Immature natural killer cell (primary cell): ENCODE measurements at regions not wholly inside any gene's neighbourhood (a gene's known extent, or its start where the extent isn't known, plus 50 kb on each side); places are given as distances from the start of the nearest gene placed in this dataset.

Source experiments
- DNase-seq, 3 donors: peaks; one replicate each; pipeline ENCODE4 v3.0.0; 2022; ENCODE audit warnings: mixed read lengths in 1 of 3
- H3K27ac Mint-ChIP-seq, 6 donors: one replicate each; pipeline ENCODE4 v1.8.0; 2020; ENCODE audit warnings: mixed read lengths in 6 of 6, mild to moderate bottlenecking in 5 of 6, inconsistent platforms in 4 of 6, moderate library complexity in 3 of 6
- H3K27me3 Mint-ChIP-seq, 3 donors: one replicate each; pipeline ENCODE4 v1.8.0; 2020 to 2021; ENCODE audit warnings: low read depth in 3 of 3, mild to moderate bottlenecking in 3 of 3, mixed read lengths in 3 of 3, moderate library complexity in 3 of 3, inconsistent platforms in 1 of 3
- H3K36me3 Mint-ChIP-seq, 3 donors: one replicate each; pipeline ENCODE4 v1.8.0; 2020; ENCODE audit warnings: mixed read lengths in 3 of 3, inconsistent platforms in 2 of 3, mild to moderate bottlenecking in 2 of 3
- H3K4me1 Mint-ChIP-seq, 2 donors: one replicate each; pipeline ENCODE4 v1.8.0; 2020; ENCODE audit warnings: inconsistent platforms in 2 of 2, mild to moderate bottlenecking in 2 of 2, mixed read lengths in 2 of 2, moderate library complexity in 1 of 2
- H3K4me3 Mint-ChIP-seq, 5 donors: one replicate each; pipeline ENCODE4 v1.8.0; 2020; ENCODE audit warnings: mild to moderate bottlenecking in 5 of 5, mixed read lengths in 5 of 5, inconsistent platforms in 3 of 5, moderate library complexity in 3 of 5
- H3K9me3 Mint-ChIP-seq, 6 donors: one replicate each; pipeline ENCODE4 v1.8.0; 2020; ENCODE audit warnings: mild to moderate bottlenecking in 6 of 6, mixed read lengths in 6 of 6, inconsistent platforms in 4 of 6, moderate library complexity in 3 of 6

DNA sequence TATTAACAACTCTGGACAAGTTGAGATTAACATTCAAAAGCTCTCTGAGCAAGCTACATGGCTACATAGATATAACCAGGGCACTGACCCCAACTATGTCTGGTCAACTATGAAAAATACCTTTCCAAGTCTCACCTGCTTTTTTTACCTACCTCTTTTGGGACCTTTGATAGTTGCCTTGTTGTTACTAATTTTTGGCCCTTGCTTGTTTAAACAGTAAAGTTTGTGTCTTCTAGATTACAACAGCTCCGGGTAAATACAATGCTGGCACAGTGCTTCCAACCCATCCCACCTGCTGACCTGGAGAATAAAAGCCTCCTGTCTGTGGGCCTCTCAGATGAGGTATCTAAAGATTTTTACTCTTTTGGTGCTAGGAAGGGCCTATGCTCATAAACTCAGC lies 1036.6 kb downstream of the NAALADL2 start:
- no peak overlapping the region for H3K27ac Mint-ChIP-seq
- H3K36me3 Mint-ChIP-seq, result no peaks in the 10 kb centered on the region
- H3K9me3 Mint-ChIP-seq, result peaks cover 11 to 35% (median 15%) of the 10 kb centered on the region in 6 donors
- DNase-seq, result no peak
- H3K4me1 Mint-ChIP-seq, result no peaks in the 10 kb centered on the region
- H3K4me3 Mint-ChIP-seq, result no peak overlapping the region
- H3K27me3 Mint-ChIP-seq, result no peaks in the 10 kb centered on the region

DNA sequence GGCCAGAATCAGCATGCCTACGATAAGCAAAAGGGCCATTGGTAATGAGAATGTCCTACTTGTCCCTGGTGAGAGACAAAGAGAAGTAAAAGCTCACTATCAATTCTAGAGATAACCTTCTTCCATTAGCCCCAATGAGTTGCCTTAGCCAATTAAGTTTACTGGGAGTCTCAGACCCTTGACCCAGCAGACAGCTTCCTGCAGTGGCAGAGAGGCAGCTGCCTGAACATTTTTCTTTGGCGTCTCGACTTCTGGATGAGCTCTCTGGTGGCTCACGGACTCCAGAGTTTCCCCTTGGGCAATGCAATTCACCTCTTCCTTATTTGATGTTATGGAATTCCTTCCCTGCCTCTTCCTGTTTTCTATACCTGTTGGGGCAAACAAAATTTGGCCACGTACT lies 1034.4 kb downstream of the NAALADL2 start:
- Mint-ChIP-seq H3K9me3 (peaks cover 10 to 30% (median 15%) of the 10 kb centered on the region in 6 donors), H3K27ac (no peak overlapping the region), H3K4me3 (no peak overlapping the region), H3K27me3 (no peaks in the 10 kb centered on the region), H3K4me1 (no peaks in the 10 kb centered on the region), H3K36me3 (no peaks in the 10 kb centered on the region)
- no peak for DNase-seq

DNA sequence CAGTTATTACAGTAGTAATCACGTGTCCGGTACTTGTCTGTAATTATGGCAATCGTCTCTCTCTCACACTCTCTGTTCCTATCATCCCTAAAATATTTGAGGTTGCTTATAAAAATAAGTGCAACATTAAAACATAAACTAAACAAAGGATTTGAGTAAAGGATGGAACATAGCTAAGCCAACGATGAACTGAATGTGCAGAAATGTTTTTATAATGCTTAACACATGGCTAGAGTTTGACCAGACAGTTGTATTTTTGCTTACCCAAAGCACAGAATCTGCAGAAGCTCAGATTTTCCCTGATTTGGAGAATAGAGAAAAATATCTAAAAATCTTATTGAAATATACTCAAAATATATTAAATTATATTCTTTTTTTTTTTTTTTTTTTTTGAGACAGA lies 1030.9 kb downstream of the NAALADL2 start:
- no peak for DNase-seq
- Mint-ChIP-seq H3K36me3 (no peaks in the 10 kb centered on the region), H3K4me1 (no peaks in the 10 kb centered on the region), H3K27me3 (no peaks in the 10 kb centered on the region), H3K4me3 (no peak overlapping the region), H3K27ac (no peak overlapping the region), H3K9me3 (peaks cover 7 to 21% (median 16%) of the 10 kb centered on the region in 6 donors)

DNA sequence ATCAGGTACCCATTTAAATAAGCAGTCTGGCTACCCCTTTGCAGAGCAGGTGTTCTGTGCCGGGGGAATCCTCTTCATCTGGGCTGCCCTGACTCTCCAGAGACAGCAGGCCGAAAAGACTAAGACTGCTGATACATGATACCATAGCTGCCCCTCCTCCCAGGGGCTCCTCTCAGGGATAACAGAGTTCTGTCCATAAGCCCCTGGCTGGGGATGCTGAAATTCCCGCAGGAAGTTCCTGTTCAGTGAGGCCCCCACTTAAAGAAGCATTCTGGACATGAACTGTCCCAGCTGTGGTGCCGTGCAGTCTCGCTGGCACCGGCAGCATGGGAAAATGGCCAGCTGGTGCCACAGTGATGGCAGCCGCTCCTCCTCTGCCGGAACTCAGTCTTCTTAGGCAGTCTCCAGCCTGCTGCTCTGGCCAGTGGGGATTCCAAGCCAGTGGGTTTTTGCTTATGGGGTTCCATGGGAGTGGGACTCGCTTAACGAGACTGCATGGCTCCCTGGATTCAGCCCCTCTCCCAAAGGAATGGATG lies 1026.2 kb downstream of the NAALADL2 start:
- no peaks in the 10 kb centered on the region for H3K36me3 Mint-ChIP-seq
- peaks cover 21 to 45% (median 26%) of the 10 kb centered on the region in 6 donors for H3K9me3 Mint-ChIP-seq
- H3K27me3 Mint-ChIP-seq, result peaks cover 0 to 2% (median 0%) of the 10 kb centered on the region in 3 donors
- H3K4me3 Mint-ChIP-seq, result no peak overlapping the region
- H3K4me1 Mint-ChIP-seq, result no peaks in the 10 kb centered on the region
- no peak overlapping the region for H3K27ac Mint-ChIP-seq
- DNase-seq, result no peak

DNA sequence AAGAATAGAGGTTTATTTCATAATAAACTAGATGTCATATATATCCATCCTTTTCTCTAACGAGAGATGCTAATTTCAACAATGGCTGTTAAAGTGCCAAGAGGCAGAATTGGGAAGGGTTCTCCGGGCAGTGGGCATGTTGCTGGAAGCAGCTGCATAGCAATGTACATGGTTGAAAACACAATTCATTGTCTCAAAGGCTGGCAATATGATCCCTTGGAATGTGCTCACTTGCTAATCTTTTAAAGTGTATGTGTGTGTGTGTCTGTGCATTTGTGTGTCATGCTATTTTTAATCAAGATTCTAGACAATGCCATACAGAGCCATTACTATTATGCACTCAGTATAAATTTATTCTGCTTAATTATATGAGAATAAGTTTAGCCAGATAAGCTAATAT lies 1020.3 kb downstream of the NAALADL2 start:
- H3K4me1 Mint-ChIP-seq, result no peaks in the 10 kb centered on the region

DNA sequence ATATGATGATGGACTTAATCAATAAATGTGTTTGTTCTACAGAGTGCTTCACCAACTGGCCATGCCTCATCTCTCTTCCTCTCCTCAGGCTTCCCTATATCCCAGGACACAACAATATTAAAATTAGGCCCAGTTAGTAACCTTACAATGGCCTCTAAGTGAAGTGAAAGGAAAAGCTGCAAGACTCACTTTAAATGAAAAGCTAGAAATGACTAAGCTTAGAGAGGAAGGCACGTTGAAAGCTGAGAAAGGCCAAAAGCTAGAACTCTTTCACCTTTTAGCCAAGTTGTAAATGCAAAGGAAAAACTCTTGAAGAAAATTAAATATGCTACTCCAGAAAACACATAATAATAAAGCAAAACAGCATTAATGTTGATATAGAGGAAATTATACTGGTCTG lies 1010.3 kb downstream of the NAALADL2 start:
- DNase-seq, result no peak
- H3K36me3 Mint-ChIP-seq, result no peaks in the 10 kb centered on the region
- peaks cover 9 to 37% (median 12%) of the 10 kb centered on the region in 6 donors for H3K9me3 Mint-ChIP-seq
- H3K27me3 Mint-ChIP-seq, result no peaks in the 10 kb centered on the region
- no peak overlapping the region for H3K27ac Mint-ChIP-seq
- H3K4me1 Mint-ChIP-seq, result no peaks in the 10 kb centered on the region
- H3K4me3 Mint-ChIP-seq, result no peak overlapping the region

More for the DNA sequence above, 1020.3 kb downstream of the NAALADL2 start:
- DNase-seq, result no peak
- H3K36me3 Mint-ChIP-seq, result no peaks in the 10 kb centered on the region
- no peak overlapping the region for H3K27ac Mint-ChIP-seq
- peaks cover 17 to 44% (median 26%) of the 10 kb centered on the region in 6 donors for H3K9me3 Mint-ChIP-seq
- no peaks in the 10 kb centered on the region for H3K27me3 Mint-ChIP-seq
- no peak overlapping the region for H3K4me3 Mint-ChIP-seq

DNA sequence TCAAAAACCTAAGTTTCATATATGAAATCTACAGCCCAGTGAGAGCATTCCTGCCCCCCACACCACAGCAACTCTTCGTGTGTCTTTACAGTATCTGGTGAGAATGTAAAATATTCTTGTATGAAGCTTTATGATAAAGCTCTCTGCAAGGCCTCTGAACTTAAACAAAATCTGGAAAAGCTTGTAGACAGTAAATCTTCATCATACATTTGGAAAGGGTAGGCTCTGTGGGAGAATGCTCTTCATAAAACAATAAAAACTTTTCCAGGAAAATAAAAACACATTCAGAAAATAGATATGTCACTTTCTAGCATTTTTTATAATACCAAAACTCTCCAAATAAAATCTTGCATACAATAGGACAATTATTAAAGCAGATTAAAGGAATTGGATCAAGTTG lies 1009.5 kb downstream of the NAALADL2 start:
- no peak for DNase-seq
- Mint-ChIP-seq H3K4me1 (no peaks in the 10 kb centered on the region), H3K27me3 (no peaks in the 10 kb centered on the region), H3K27ac (no peak overlapping the region), H3K4me3 (no peak overlapping the region), H3K36me3 (no peaks in the 10 kb centered on the region), H3K9me3 (peaks cover 7 to 32% (median 10%) of the 10 kb centered on the region in 6 donors)

DNA sequence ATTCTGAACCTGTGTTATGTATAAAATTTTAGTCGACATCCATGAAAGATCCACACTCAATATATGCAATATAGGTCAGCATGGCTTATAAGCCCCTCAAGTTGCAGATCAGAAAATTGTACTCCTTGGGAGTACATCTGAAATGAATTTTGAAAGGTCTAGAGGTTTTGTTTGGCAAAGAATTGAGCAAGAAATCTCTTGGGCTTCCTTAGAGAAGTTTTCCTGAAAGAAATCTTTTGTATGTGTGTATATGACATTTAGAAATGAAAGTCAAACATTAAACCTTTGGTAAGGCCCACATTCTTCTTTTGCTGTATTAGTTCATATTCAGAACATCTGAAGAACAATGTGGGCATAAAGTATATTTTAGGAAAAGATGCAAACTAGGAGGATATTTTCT lies 1006.6 kb downstream of the NAALADL2 start:
- Mint-ChIP-seq H3K27ac (no peak overlapping the region), H3K9me3 (peaks cover 2 to 26% (median 6%) of the 10 kb centered on the region in 6 donors), H3K27me3 (no peaks in the 10 kb centered on the region), H3K4me3 (no peak overlapping the region), H3K36me3 (no peaks in the 10 kb centered on the region), H3K4me1 (no peaks in the 10 kb centered on the region)
- no peak for DNase-seq

DNA sequence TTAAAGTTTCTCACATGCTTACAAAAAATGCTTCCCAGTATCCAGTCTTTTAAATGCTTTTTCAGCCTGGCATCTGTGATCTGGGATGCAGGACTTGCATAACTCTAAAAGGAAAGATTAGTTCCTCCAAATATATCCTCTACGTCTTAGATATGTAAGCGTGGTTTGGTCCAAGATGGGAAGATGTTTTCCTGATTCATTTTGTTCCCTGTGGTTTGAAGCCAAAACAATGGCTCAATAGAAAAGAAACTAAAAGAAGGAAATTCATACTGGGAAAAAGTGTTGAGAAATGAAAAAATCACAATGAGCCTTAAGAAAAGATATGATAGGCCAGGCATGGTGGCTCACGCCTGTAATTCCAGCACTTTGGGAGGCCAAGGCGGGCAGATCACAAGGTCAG lies 1002.8 kb downstream of the NAALADL2 start:
- Mint-ChIP-seq H3K4me3 (no peak overlapping the region), H3K27ac (no peak overlapping the region), H3K4me1 (no peaks in the 10 kb centered on the region), H3K9me3 (peaks cover 4 to 21% (median 12%) of the 10 kb centered on the region in 6 donors), H3K27me3 (no peaks in the 10 kb centered on the region), H3K36me3 (no peaks in the 10 kb centered on the region)
- no peak for DNase-seq
